ENCODE measurements at regions not wholly inside any gene's neighbourhood (a gene's known extent, or its start where the extent isn't known, plus 50 kb on each side); places are given as distances from the start of the nearest gene placed in this dataset.

- TF ChIP-seq CTCF (IDR thresholded peaks at IDR 0.05) (no peak), POLR2AphosphoS5 (IDR thresholded peaks at IDR 0.05) (no peak)
Measured at GRCh38 chr22:27494785-27495184, 306.8 kb downstream of the MN1 start.

All from suprapubic skin (tissue), 3 donors.